Trophoblast cell (in vitro differentiated cells and primary cell): ENCODE measurements at regions not wholly inside any gene's neighbourhood (a gene's known extent, or its start where the extent isn't known, plus 50 kb on each side); places are given as distances from the start of the nearest gene placed in this dataset.

Experiments used
- DNase-seq, 2 donors: peaks; one replicate each; pipeline ENCODE4 v3.0.0-alpha.2; 2016
- H2AFZ ChIP-seq: 2 replicates; pipeline ENCODE4 v1.6.1; 2013; ENCODE audit warnings: low read length, moderate library complexity, mild to moderate bottlenecking; ENCODE audit not compliant: insufficient read depth, poor library complexity
- H2AK5ac ChIP-seq: 2 replicates; pipeline ENCODE4 v1.6.1; 2013; ENCODE audit warnings: mild to moderate bottlenecking, low read length
- H2BK120ac ChIP-seq: 2 replicates; pipeline ENCODE4 v1.6.1; 2013; ENCODE audit warnings: low read length, mild to moderate bottlenecking, moderate library complexity; ENCODE audit not compliant: insufficient read depth, poor library complexity
- H2BK12ac ChIP-seq: 2 replicates; pipeline ENCODE4 v1.6.1; 2013; ENCODE audit warnings: mild to moderate bottlenecking, low read length, moderate library complexity
- H2BK5ac ChIP-seq: 2 replicates; pipeline ENCODE4 v1.6.1; 2013; ENCODE audit warnings: low read length, low read depth, moderate library complexity, mild to moderate bottlenecking; ENCODE audit not compliant: poor library complexity
- H3K14ac ChIP-seq: 2 replicates; pipeline ENCODE4 v1.6.1; 2013; ENCODE audit warnings: mild to moderate bottlenecking, low read length
- H3K18ac ChIP-seq: 2 replicates; pipeline ENCODE4 v1.6.1; 2013; ENCODE audit warnings: mild to moderate bottlenecking, low read length
- H3K23ac ChIP-seq: 2 replicates; pipeline ENCODE4 v1.6.1; 2013; ENCODE audit warnings: low read length
- H3K27ac ChIP-seq: 2 replicates; pipeline ENCODE4 v1.5.1; 2013; ENCODE audit warnings: low read depth, mild to moderate bottlenecking, inconsistent platforms, low read length, moderate library complexity
- H3K27me3 ChIP-seq: 2 replicates; pipeline ENCODE4 v1.6.1; 2013; ENCODE audit warnings: inconsistent platforms, mild to moderate bottlenecking, low read length, moderate library complexity; ENCODE audit not compliant: insufficient read depth
- H3K36me3 ChIP-seq, 2 experiments: 1 replicate in 1 of 2; 2 replicates in 1 of 2; pipeline ENCODE4 v1.6.1; 2013; ENCODE audit warnings: low read length in 2 of 2, mild to moderate bottlenecking in 2 of 2, moderate library complexity in 1 of 2; ENCODE audit not compliant: insufficient read depth in 2 of 2, control insufficient read depth in 1 of 2
- H3K4ac ChIP-seq: 2 replicates; pipeline ENCODE4 v1.6.1; 2013; ENCODE audit warnings: low read depth, mild to moderate bottlenecking, low read length, moderate library complexity
- H3K4me1 ChIP-seq, 2 experiments: 1 replicate in 1 of 2; 2 replicates in 1 of 2; pipeline ENCODE4 v1.6.1; 2013; ENCODE audit warnings: low read length in 2 of 2, mild to moderate bottlenecking in 2 of 2, moderate library complexity in 1 of 2; ENCODE audit not compliant: insufficient read depth in 2 of 2, control insufficient read depth in 1 of 2
- H3K4me2 ChIP-seq: 2 replicates; pipeline ENCODE4 v1.6.1; 2013; ENCODE audit warnings: inconsistent platforms, mild to moderate bottlenecking, low read length, moderate library complexity
- H3K4me3 ChIP-seq: 2 replicates; pipeline ENCODE4 v1.5.1; 2013; ENCODE audit warnings: mild to moderate bottlenecking, low read depth, low read length, inconsistent platforms
- H3K79me1 ChIP-seq: one replicate; pipeline ENCODE4 v1.6.1; 2013; ENCODE audit warnings: low read length
- H3K79me2 ChIP-seq: 2 replicates; pipeline ENCODE4 v1.6.1; 2013; ENCODE audit warnings: low read length, mild to moderate bottlenecking; ENCODE audit not compliant: control insufficient read depth, insufficient read depth, poor library complexity
- H3K9ac ChIP-seq: 2 replicates; pipeline ENCODE4 v1.6.1; 2013; ENCODE audit warnings: mild to moderate bottlenecking, low read length
- H3K9me3 ChIP-seq: 2 replicates; pipeline ENCODE4 v1.6.1; 2013; ENCODE audit warnings: low read depth, mild to moderate bottlenecking, control low read depth, inconsistent platforms, low read length; ENCODE audit not compliant: insufficient read depth
- H4K12ac ChIP-seq: 2 replicates; pipeline ENCODE4 v1.6.1; 2013; ENCODE audit warnings: low read depth, mild to moderate bottlenecking, low read length, moderate library complexity
- H4K8ac ChIP-seq: 2 replicates; pipeline ENCODE4 v1.6.1; 2013; ENCODE audit warnings: low read depth, mild to moderate bottlenecking, low read length, moderate library complexity
- H4K91ac ChIP-seq: one replicate; pipeline ENCODE4 v1.6.1; 2013; ENCODE audit warnings: low read depth, mild to moderate bottlenecking, low read length, moderate library complexity
- WGBS: extraction: QIAGEN DNeasy Blood & Tissue Kit; methylation state at CpG from one replicate; pipeline ENCODE4 v1.1.7; 2013; ENCODE audit warnings: missing lambda C conversion rate; ENCODE audit not compliant: insufficient read length, insufficient coverage; ENCODE audit errors: extremely low coverage; 5-methylcytosine and 5-hydroxymethylcytosine counted together

- H3K79me2 ChIP-seq: peaks cover 5% of the 10 kb centered on the region
- H3K18ac ChIP-seq: no peak overlapping the region
- H4K12ac ChIP-seq: no peak overlapping the region
- DNase-seq: peak in 1 of 2 donors; percentile 50
- H2BK12ac ChIP-seq: peak overlapping the region; percentile 68
- no peak overlapping the region for H3K4me2 ChIP-seq
- no peak overlapping the region for H3K4ac ChIP-seq
- peak overlapping the region; percentile 38 for H3K27ac ChIP-seq
- H4K8ac ChIP-seq: peak overlapping the region; percentile 24
- no peak overlapping the region for H3K4me3 ChIP-seq
- peaks cover 24% of the 10 kb centered on the region for H3K79me1 ChIP-seq
- no CpG with 5 or more reads among the region's 3 CpGs for WGBS
- no peak overlapping the region for H3K23ac ChIP-seq
- peak overlapping the region; percentile 43 for H3K14ac ChIP-seq
- no peaks in the 10 kb centered on the region for H3K9me3 ChIP-seq
- H2BK120ac ChIP-seq: peak overlapping the region; percentile 47
- H3K4me1 ChIP-seq: peaks cover 11 to 14% of the 10 kb centered on the region in 2 experiments
- H2AK5ac ChIP-seq: peak overlapping the region; percentile 71
- H3K9ac ChIP-seq: no peak overlapping the region
- no peaks in the 10 kb centered on the region for H3K36me3 ChIP-seq
- peak overlapping the region; percentile 91 for H4K91ac ChIP-seq
- H2BK5ac ChIP-seq: peak overlapping the region; percentile 49
- peak overlapping the region; percentile 13 for H2AFZ ChIP-seq
- H3K27me3 ChIP-seq: no peaks in the 10 kb centered on the region
Measured at GRCh38 chr7:25763463-25763860, 388.5 kb upstream of the NFE2L3 start.

GRCh38 chr7:25765110-25765655 lies 386.8 kb upstream of the NFE2L3 start:
- Histone ChIP-seq H3K79me1 (peaks cover 19% of the 10 kb centered on the region), H4K8ac (no peak overlapping the region), H3K4ac (no peak overlapping the region), H2BK5ac (no peak overlapping the region), H4K12ac (no peak overlapping the region), H3K4me1 (peaks cover 11 to 14% of the 10 kb centered on the region in 2 experiments), H3K14ac (no peak overlapping the region), H3K4me3 (no peak overlapping the region), H2AFZ (no peak overlapping the region), H3K23ac (no peak overlapping the region), H3K9me3 (no peaks in the 10 kb centered on the region), H3K4me2 (no peak overlapping the region), H4K91ac (peak overlapping the region; percentile 58), H2BK12ac (peak overlapping the region; percentile 76), H3K36me3 (no peaks in the 10 kb centered on the region), H2BK120ac (no peak overlapping the region), H3K27ac (no peak overlapping the region), H3K79me2 (peaks cover 5% of the 10 kb centered on the region), H3K27me3 (no peaks in the 10 kb centered on the region), H3K18ac (no peak overlapping the region), H3K9ac (no peak overlapping the region), H2AK5ac (no peak overlapping the region)
- no CpG with 5 or more reads among the region's 2 CpGs for WGBS
- peak; percentile 20 to 37 for DNase-seq

DNA sequence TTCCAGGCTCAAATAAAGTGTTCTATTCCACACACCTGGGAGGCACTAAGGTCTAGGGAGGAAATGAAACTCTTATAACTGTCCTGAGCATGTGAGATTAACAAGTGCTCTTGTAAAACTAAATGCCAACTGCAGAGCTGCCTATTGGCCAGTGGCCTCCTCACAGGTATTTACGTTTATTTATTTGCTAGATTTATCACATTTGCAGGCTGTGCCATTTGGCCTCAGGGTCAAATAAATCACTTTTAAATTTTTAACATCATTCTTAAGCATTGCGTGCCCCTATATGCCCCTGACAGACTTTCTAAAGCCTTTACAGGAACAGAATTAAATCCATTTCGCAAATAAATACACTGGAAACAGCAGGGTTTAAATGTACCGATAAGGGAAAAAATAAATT lies 381.8 kb upstream of the NFE2L3 start:
- H3K27me3 ChIP-seq: no peaks in the 10 kb centered on the region
- no peak overlapping the region for H3K4ac ChIP-seq
- H4K8ac ChIP-seq: no peak overlapping the region
- no peak overlapping the region for H3K23ac ChIP-seq
- peaks cover 4% of the 10 kb centered on the region for H3K79me1 ChIP-seq
- peaks cover 4 to 6% of the 10 kb centered on the region in 2 experiments for H3K4me1 ChIP-seq
- H2AK5ac ChIP-seq: no peak overlapping the region
- H2BK120ac ChIP-seq: no peak overlapping the region
- no CpG with 5 or more reads among the region's 4 CpGs for WGBS
- no peak overlapping the region for H2BK5ac ChIP-seq
- H3K27ac ChIP-seq: no peak overlapping the region
- no peak overlapping the region for H3K4me2 ChIP-seq
- no peak overlapping the region for H3K9ac ChIP-seq
- no peak overlapping the region for H3K18ac ChIP-seq
- no peak overlapping the region for H2BK12ac ChIP-seq
- no peaks in the 10 kb centered on the region for H3K36me3 ChIP-seq
- no peak overlapping the region for H3K4me3 ChIP-seq
- no peak for DNase-seq
- no peak overlapping the region for H3K14ac ChIP-seq
- H2AFZ ChIP-seq: no peak overlapping the region
- H4K12ac ChIP-seq: no peak overlapping the region
- no peaks in the 10 kb centered on the region for H3K79me2 ChIP-seq
- H3K9me3 ChIP-seq: no peaks in the 10 kb centered on the region
- H4K91ac ChIP-seq: no peak overlapping the region

- no peak overlapping the region for H2AK5ac ChIP-seq
- H3K4me1 ChIP-seq: peaks cover 2 to 4% of the 10 kb centered on the region in 2 experiments
- no peak overlapping the region for H3K4me3 ChIP-seq
- no peak overlapping the region for H3K18ac ChIP-seq
- H4K8ac ChIP-seq: no peak overlapping the region
- H3K79me2 ChIP-seq: no peaks in the 10 kb centered on the region
- H4K91ac ChIP-seq: no peak overlapping the region
- H3K4me2 ChIP-seq: no peak overlapping the region
- no peak overlapping the region for H2BK120ac ChIP-seq
- no peak for DNase-seq
- H2AFZ ChIP-seq: no peak overlapping the region
- H3K79me1 ChIP-seq: peaks cover 2% of the 10 kb centered on the region
- H3K9me3 ChIP-seq: no peaks in the 10 kb centered on the region
- no peak overlapping the region for H4K12ac ChIP-seq
- no peak overlapping the region for H3K4ac ChIP-seq
- no peak overlapping the region for H3K14ac ChIP-seq
- H3K9ac ChIP-seq: no peak overlapping the region
- H3K36me3 ChIP-seq: no peaks in the 10 kb centered on the region
- no peaks in the 10 kb centered on the region for H3K27me3 ChIP-seq
- no peak overlapping the region for H2BK5ac ChIP-seq
- no peak overlapping the region for H3K23ac ChIP-seq
- no peak overlapping the region for H3K27ac ChIP-seq
- no CpG with 5 or more reads among the region's 3 CpGs for WGBS
- no peak overlapping the region for H2BK12ac ChIP-seq
Measured at GRCh38 chr7:25770670-25771069, 381.3 kb upstream of the NFE2L3 start.
